ENCODE measurements at regions not wholly inside any gene's neighbourhood (a gene's known extent, or its start where the extent isn't known, plus 50 kb on each side); places are given as distances from the start of the nearest gene placed in this dataset.

GRCh38 chr6:126781582-126781981 is 336.9 kb upstream of the RSPO3 start:
- TF ChIP-seq POLR2AphosphoS5 (IDR thresholded peaks at IDR 0.05; ENCODE audit: low read depth, low read length): no peak
- TF ChIP-seq POLR2A (IDR thresholded peaks at IDR 0.05; ENCODE audit: low read depth, low read length): no peak
